CD4-positive, CD25-positive, alpha-beta regulatory T cell (primary cell): ENCODE measurements at regions not wholly inside any gene's neighbourhood (a gene's known extent, or its start where the extent isn't known, plus 50 kb on each side); places are given as distances from the start of the nearest gene placed in this dataset.

Source experiments
- ATAC-seq, 2 donors: fragments of 150-1000 bp; cut with Tn5 transposase; one replicate each; pipeline ENCODE4 v1.10.0; 2021; ENCODE audit warnings: low read depth in 2 of 2, moderate number of reproducible peaks in 2 of 2, moderate library complexity in 1 of 2
- DNase-seq, 3 donors: peaks; one replicate each; pipeline versions ENCODE4 v3.0.0 to v3.0.0-alpha.2; 2012 to 2022; ENCODE audit warnings: mixed read lengths in 1 of 3
- H3K27ac ChIP-seq: one replicate; pipeline ENCODE4 v1.7.0; 2013; ENCODE audit warnings: mild to moderate bottlenecking, low read length; ENCODE audit not compliant: insufficient read depth, poor library complexity, severe bottlenecking
- H3K27me3 ChIP-seq: one replicate; pipeline ENCODE4 v1.7.0; 2013; ENCODE audit warnings: low read length; ENCODE audit not compliant: control insufficient read depth, insufficient read depth
- H3K36me3 ChIP-seq: one replicate; pipeline ENCODE4 v1.7.0; 2013; ENCODE audit warnings: mild to moderate bottlenecking, low read length, moderate library complexity; ENCODE audit not compliant: control insufficient read depth, insufficient read depth
- H3K4me1 ChIP-seq: 2 replicates; pipeline ENCODE4 v1.7.0; 2013; ENCODE audit warnings: mild to moderate bottlenecking, low read length; ENCODE audit not compliant: insufficient read depth, control insufficient read depth, poor library complexity, severe bottlenecking
- H3K4me3 ChIP-seq: one replicate; pipeline ENCODE4 v1.7.0; 2013; ENCODE audit warnings: low read depth, mild to moderate bottlenecking, low read length, moderate library complexity
- H3K9me3 ChIP-seq, 2 experiments: 1 replicate in 1 of 2; 2 replicates in 1 of 2; pipeline ENCODE4 v1.7.0; 2013; ENCODE audit warnings: low read length in 2 of 2, mild to moderate bottlenecking in 1 of 2, moderate library complexity in 1 of 2; ENCODE audit not compliant: control insufficient read depth in 2 of 2
- H3K27ac Mint-ChIP-seq, 3 donors: one replicate each; pipeline ENCODE4 v1.8.0; 2020 to 2022; ENCODE audit warnings: mild to moderate bottlenecking in 3 of 3, mixed read lengths in 3 of 3, moderate library complexity in 2 of 3
- H3K27me3 Mint-ChIP-seq: one replicate; pipeline ENCODE4 v1.8.0; 2022; ENCODE audit warnings: mild to moderate bottlenecking, mixed read lengths
- H3K36me3 Mint-ChIP-seq: one replicate; pipeline ENCODE4 v1.8.0; 2020; ENCODE audit warnings: mixed read lengths
- H3K4me1 Mint-ChIP-seq, 4 donors: one replicate each; pipeline ENCODE4 v1.8.0; 2020 to 2022; ENCODE audit warnings: mixed read lengths in 4 of 4, mild to moderate bottlenecking in 1 of 4
- H3K4me3 Mint-ChIP-seq, 4 donors: one replicate each; pipeline ENCODE4 v1.8.0; 2020 to 2022; ENCODE audit warnings: mild to moderate bottlenecking in 4 of 4, mixed read lengths in 4 of 4, moderate library complexity in 3 of 4
- H3K9me3 Mint-ChIP-seq, 7 donors: one replicate each; pipeline ENCODE4 v1.8.0; 2020 to 2022; ENCODE audit warnings: mixed read lengths in 7 of 7, mild to moderate bottlenecking in 3 of 7, moderate library complexity in 2 of 7

DNA sequence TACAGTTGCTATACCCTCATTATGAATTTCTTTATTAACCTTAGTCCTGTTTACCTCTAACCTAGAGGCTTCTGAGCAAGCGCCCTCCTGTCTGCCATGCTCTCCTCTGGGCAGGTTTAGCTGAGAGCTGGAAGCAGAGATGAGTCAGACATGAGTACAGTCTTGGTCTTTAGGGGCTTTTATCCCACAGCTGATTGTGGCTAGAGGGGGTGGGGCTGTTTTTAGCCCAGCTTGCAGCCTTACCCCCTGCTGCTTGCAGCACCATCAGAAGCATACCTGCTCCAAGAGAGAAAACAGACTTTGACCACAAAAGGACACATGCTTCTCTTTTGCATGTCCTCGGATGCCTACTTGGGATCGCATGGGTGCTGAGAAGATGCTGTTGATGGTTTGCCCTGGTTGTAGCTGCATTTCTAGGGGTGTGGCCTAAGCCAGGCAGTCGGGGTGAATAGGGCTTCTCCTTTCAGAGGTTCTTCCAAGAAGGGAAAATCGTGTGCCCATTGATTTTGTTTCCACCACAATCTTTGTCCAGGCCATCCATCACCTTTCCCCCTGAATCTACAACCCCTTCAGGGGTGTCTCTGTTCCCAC, 115.0 kb upstream of the LGALSL start:
- H3K27me3 ChIP-seq: no peaks in the 10 kb centered on the region
- no peak overlapping the region for H3K4me3 Mint-ChIP-seq
- ATAC-seq (peak in 1 of 2 donors; percentile 50), DNase-seq (no peak)
- H3K4me1 ChIP-seq: no peaks in the 10 kb centered on the region
- no peak overlapping the region for H3K4me3 ChIP-seq
- peaks cover 0 to 7% (median 5%) of the 10 kb centered on the region in 4 donors for H3K4me1 Mint-ChIP-seq
- H3K9me3 ChIP-seq: no peaks in the 10 kb centered on the region
- no peaks in the 10 kb centered on the region for H3K36me3 Mint-ChIP-seq
- no peaks in the 10 kb centered on the region for H3K36me3 ChIP-seq
- H3K27ac ChIP-seq: no peak overlapping the region
- no peaks in the 10 kb centered on the region for H3K27me3 Mint-ChIP-seq
- H3K9me3 Mint-ChIP-seq: no peaks in the 10 kb centered on the region
- no peak overlapping the region for H3K27ac Mint-ChIP-seq

DNA sequence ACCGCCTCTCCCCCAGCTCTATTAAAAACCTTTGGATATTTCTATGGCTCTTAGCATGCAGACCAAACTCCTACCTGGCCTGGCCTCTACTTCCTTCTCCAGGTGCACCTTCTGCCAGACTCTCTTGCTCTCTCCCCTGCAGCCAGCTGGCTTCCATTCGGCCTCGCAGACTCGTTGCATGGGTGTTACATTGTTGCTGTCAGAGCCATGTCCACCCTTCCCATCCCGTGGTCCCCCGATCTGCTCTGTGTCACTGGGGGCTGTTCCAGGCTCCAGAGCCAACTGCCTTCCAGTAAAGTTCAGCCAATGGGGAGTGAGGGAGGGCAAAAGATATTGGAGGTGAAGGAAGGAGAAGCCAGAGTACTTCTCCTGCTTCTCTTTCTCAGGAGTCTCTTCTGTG, 112.5 kb upstream of the LGALSL start:
- no peak for ATAC-seq
- peaks cover 0 to 7% (median 3%) of the 10 kb centered on the region in 4 donors for H3K4me1 Mint-ChIP-seq
- H3K9me3 ChIP-seq: no peaks in the 10 kb centered on the region
- peaks cover 5% of the 10 kb centered on the region for H3K27me3 Mint-ChIP-seq
- no peak overlapping the region for H3K4me3 Mint-ChIP-seq
- no peaks in the 10 kb centered on the region for H3K4me1 ChIP-seq
- H3K27ac ChIP-seq: no peak overlapping the region
- no peak overlapping the region for H3K4me3 ChIP-seq
- H3K36me3 Mint-ChIP-seq: no peaks in the 10 kb centered on the region
- no peaks in the 10 kb centered on the region for H3K9me3 Mint-ChIP-seq
- DNase-seq: no peak
- H3K27ac Mint-ChIP-seq: peak overlapping the region in 1 of 3 donors; percentile 42
- no peaks in the 10 kb centered on the region for H3K36me3 ChIP-seq
- no peaks in the 10 kb centered on the region for H3K27me3 ChIP-seq

DNA sequence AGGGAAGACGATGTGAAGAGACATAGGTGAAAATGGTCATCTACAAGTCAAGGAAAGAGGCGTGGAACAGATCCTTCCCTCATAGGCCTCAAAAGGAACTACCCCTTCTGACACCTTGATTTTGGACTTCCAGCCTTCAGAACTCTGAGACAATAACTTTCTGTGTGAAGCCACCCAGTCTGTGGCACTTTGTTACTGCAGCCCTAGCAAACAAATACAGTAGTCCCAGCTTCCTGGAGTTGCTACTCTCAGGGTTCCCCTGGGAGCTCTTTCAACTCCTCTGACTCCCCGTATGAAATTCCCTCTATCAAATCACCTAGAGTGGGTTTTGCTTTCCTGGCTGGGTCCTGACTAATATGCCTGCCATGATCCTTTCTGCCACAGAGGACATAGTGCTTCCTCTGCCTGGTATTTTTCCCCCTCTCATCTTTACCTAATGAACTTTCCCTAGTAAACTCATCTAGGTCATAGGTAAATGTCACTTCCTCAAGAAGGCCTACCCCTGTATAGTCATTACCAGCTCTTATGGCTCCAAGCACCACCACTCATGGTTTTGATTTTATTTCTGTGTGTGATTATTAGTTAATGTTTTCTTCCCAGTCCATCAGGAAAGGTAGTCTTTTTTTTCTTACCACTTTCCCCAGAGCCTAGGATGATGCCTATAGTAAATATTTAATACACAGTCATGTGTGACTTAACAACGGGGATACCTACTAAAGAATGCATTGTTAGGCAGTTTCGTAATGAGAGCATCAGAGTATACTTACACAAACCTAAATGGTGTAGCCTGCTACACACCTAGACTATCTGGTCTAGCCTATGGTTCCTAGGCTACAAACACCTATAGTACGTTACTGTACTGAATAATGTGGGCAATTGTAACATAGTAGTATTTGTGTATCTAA, 111.5 kb upstream of the LGALSL start:
- H3K4me1 ChIP-seq: no peaks in the 10 kb centered on the region
- Mint-ChIP-seq H3K36me3 (no peaks in the 10 kb centered on the region), H3K4me3 (no peak overlapping the region), H3K9me3 (no peaks in the 10 kb centered on the region), H3K4me1 (peaks cover 0 to 7% (median 2%) of the 10 kb centered on the region in 4 donors), H3K27me3 (peaks cover 5% of the 10 kb centered on the region), H3K27ac (peak overlapping the region in 1 of 3 donors; percentile 32)
- H3K36me3 ChIP-seq: no peaks in the 10 kb centered on the region
- H3K4me3 ChIP-seq: no peak overlapping the region
- H3K27me3 ChIP-seq: peaks cover 3% of the 10 kb centered on the region
- DNase-seq (no peak), ATAC-seq (no peak)
- H3K27ac ChIP-seq: no peak overlapping the region
- no peaks in the 10 kb centered on the region for H3K9me3 ChIP-seq

DNA sequence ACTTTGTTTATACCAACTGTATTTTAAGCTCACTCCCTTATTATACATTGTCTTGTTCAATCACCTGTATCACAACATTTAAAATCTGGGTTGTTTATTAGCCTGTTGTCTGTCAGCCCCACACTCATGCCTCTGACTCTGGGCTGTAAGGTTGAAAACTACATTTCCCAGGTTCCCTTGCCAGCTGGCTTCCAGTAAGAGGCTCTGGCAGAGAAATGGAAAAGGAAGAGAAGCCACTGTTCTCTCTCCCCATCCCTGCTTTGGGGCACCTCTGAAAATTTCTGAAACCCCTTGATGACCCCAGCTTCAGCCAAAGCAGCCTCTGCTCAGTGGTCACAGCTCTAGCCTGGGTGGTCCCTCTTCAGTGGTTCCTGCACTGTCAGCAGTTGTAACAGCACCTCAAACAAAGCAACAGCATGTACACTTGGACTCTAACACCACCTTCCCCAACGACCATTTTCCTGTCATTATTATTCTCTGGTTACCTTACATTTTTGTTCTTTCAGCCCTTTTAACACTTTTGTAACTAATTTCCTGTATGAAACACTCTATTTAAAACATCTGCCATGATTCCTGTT, 108.9 kb upstream of the LGALSL start:
- Mint-ChIP-seq H3K36me3 (no peaks in the 10 kb centered on the region), H3K27me3 (peaks cover 15% of the 10 kb centered on the region), H3K4me1 (no peaks in the 10 kb centered on the region), H3K9me3 (no peaks in the 10 kb centered on the region), H3K4me3 (no peak overlapping the region), H3K27ac (peak overlapping the region in 1 of 3 donors; percentile 22)
- Histone ChIP-seq H3K27ac (no peak overlapping the region), H3K36me3 (no peaks in the 10 kb centered on the region), H3K27me3 (peaks cover 3% of the 10 kb centered on the region), H3K9me3 (no peaks in the 10 kb centered on the region), H3K4me1 (no peaks in the 10 kb centered on the region), H3K4me3 (no peak overlapping the region)
- ATAC-seq (no peak), DNase-seq (no peak)

DNA sequence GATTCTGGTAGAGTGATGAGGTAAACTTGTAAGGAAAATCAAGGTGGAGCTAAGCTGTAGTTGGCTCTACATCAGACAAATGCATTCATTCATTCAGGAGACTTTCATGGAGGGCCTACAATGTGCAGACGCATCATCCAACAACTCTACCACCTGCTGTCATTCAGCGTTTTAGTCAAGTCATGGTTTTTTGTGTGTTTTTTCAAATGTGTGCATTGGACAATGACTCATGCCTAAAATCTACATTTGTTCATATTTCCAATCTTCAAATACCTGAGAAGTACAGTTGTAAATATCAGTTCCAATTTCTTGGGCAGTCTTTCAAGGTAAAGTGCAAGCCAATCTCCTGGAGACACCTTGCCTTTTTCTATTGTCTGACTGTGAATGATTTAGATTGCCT, 108.0 kb upstream of the LGALSL start:
- Mint-ChIP-seq H3K27ac (no peak overlapping the region), H3K27me3 (peaks cover 15% of the 10 kb centered on the region), H3K4me1 (no peaks in the 10 kb centered on the region), H3K4me3 (no peak overlapping the region), H3K9me3 (no peaks in the 10 kb centered on the region), H3K36me3 (no peaks in the 10 kb centered on the region)
- no peak overlapping the region for H3K4me3 ChIP-seq
- no peaks in the 10 kb centered on the region for H3K36me3 ChIP-seq
- peaks cover 6% of the 10 kb centered on the region for H3K27me3 ChIP-seq
- no peak for DNase-seq
- no peak for ATAC-seq
- H3K27ac ChIP-seq: no peak overlapping the region
- no peaks in the 10 kb centered on the region for H3K4me1 ChIP-seq
- H3K9me3 ChIP-seq: no peaks in the 10 kb centered on the region

DNA sequence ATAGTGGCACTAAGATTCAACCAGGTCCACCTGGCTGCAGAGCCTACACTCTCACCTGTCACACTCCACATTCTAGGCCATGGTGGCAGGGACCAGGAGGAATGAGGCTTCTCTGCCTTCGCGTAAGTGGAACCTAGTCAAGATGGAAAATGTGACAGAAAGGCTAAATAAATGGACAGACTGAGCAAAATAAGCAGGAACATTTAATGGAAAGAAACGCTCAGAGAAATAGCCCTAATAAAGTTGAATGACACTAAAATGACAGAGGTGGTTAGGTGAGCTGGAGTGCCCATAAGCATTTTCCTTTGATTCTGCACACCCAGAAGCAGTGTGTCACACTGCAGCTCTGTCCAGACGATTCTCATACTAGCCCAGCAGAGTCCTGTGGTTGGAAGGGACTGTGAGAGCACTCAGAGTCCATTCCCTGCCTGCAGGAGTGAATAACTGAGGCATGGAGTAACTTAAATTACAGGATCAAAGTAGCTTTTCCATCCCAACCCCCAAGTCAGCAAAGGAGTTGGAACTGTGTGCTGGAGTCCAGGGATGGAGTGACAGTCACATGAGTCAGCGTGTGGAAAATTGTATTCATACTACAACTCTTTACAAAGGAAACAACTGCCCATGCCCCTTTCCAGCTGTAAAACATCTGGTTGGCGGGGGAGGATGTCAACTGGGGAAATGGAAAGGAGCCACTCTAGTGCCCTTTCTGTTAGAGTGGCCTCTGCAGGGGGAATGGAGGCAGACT, 105.4 kb upstream of the LGALSL start:
- Histone ChIP-seq H3K27ac (no peak overlapping the region), H3K9me3 (no peaks in the 10 kb centered on the region), H3K4me3 (no peak overlapping the region), H3K4me1 (no peaks in the 10 kb centered on the region), H3K36me3 (no peaks in the 10 kb centered on the region), H3K27me3 (peaks cover 6% of the 10 kb centered on the region)
- Mint-ChIP-seq H3K36me3 (peaks cover 5% of the 10 kb centered on the region), H3K4me1 (no peaks in the 10 kb centered on the region), H3K27me3 (peaks cover 20% of the 10 kb centered on the region), H3K4me3 (no peak overlapping the region), H3K9me3 (peaks cover 0 to 13% (median 0%) of the 10 kb centered on the region in 7 donors), H3K27ac (no peak overlapping the region)
- DNase-seq: no peak
- no peak for ATAC-seq

DNA sequence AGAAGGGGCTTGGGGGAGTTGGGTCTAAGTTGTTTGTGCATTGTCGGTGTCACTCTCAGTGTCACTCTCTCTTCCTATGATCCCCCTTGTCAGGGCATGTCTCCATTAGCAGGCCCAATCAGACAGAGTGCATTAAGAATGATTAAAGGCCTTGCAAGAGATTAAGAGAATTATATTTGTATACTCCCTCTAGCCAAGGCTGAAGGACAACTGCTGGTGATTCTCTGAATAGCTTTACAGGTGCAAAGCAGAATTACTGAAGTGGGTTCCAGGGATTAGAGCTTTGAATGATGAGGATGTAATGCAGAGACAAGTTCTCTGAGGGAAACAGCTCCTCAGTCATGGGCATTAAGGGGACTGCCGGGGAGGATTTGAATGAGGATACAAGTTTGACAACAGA, 104.8 kb upstream of the LGALSL start:
- Mint-ChIP-seq H3K4me3 (no peak overlapping the region), H3K4me1 (no peaks in the 10 kb centered on the region), H3K27me3 (peaks cover 21% of the 10 kb centered on the region), H3K9me3 (peaks cover 0 to 13% (median 0%) of the 10 kb centered on the region in 7 donors), H3K27ac (no peak overlapping the region), H3K36me3 (peaks cover 5% of the 10 kb centered on the region)
- Histone ChIP-seq H3K27me3 (peaks cover 6% of the 10 kb centered on the region), H3K9me3 (no peaks in the 10 kb centered on the region), H3K4me3 (no peak overlapping the region), H3K27ac (no peak overlapping the region), H3K4me1 (no peaks in the 10 kb centered on the region), H3K36me3 (no peaks in the 10 kb centered on the region)
- no peak for DNase-seq
- ATAC-seq: no peak
